ENCODE measurements at regions not wholly inside any gene's neighbourhood (a gene's known extent, or its start where the extent isn't known, plus 50 kb on each side); places are given as distances from the start of the nearest gene placed in this dataset.

- TF ChIP-seq POLR2A (IDR thresholded peaks at IDR 0.05) (no peak), CTCF (IDR thresholded peaks at IDR 0.05 in 4 of 5, conservative IDR thresholded peaks at IDR 0.05 in 1 of 5) (no peak)
These were observed 53.8 kb upstream of the SLC66A3 start for GRCh38 chr2:11101430-11101829.
